Stimulated activated CD8-positive, alpha-beta memory T cell treated with anti-CD3 and anti-CD28 coated beads, Interleukin-15, amount 100 ng/mL, for 24 hours (primary cell): ENCODE measurements at regions not wholly inside any gene's neighbourhood (a gene's known extent, or its start where the extent isn't known, plus 50 kb on each side); places are given as distances from the start of the nearest gene placed in this dataset.

Source experiments
- DNase-seq: peaks from one replicate; pipeline ENCODE4 v3.0.0-alpha.2; 2020; ENCODE audit warnings: low read depth

GRCh38 chr13:72453161-72453560 is 274.3 kb downstream of the MZT1 start:
- no peak for DNase-seq

- no peak for DNase-seq
Observed at GRCh38 chr13:72448082-72448481, 279.3 kb downstream of the MZT1 start.

GRCh38 chr13:72444999-72445398 is 282.4 kb downstream of the MZT1 start:
- DNase-seq, result no peak

- no peak for DNase-seq
Observed at GRCh38 chr13:72437458-72437857, 290.0 kb downstream of the MZT1 start.

GRCh38 chr13:72435251-72435650 is 292.2 kb downstream of the MZT1 start:
- no peak for DNase-seq

- no peak for DNase-seq
Observed at GRCh38 chr13:72431981-72432682, 295.3 kb downstream of the MZT1 start.

GRCh38 chr13:72430923-72431322 is 296.5 kb downstream of the MZT1 start:
- DNase-seq, result no peak

- DNase-seq, result no peak
Observed at GRCh38 chr13:72427757-72428528, 299.5 kb downstream of the MZT1 start.

- no peak for DNase-seq
Observed at GRCh38 chr13:72424059-72424458, 303.4 kb downstream of the MZT1 start.

- no peak for DNase-seq
Observed at GRCh38 chr13:72415817-72416216, 311.6 kb downstream of the MZT1 start.

GRCh38 chr13:72412481-72412880 is 314.9 kb downstream of the MZT1 start:
- DNase-seq, result no peak

- DNase-seq, result no peak
Observed at GRCh38 chr13:72405441-72405840, 322.0 kb downstream of the MZT1 start.

- DNase-seq, result no peak
Observed at GRCh38 chr13:72403396-72404010, 323.9 kb downstream of the MZT1 start.

- DNase-seq, result no peak
Observed at GRCh38 chr13:72400856-72401255, 326.6 kb downstream of the MZT1 start.

GRCh38 chr13:72399351-72399750 is 328.1 kb downstream of the MZT1 start:
- DNase-seq, result no peak

- no peak for DNase-seq
Observed at GRCh38 chr13:72397265-72397664, 330.2 kb downstream of the MZT1 start.

- no peak for DNase-seq
Observed at GRCh38 chr13:72390909-72391308, 336.5 kb downstream of the MZT1 start.

GRCh38 chr13:72386138-72386684 is 341.2 kb downstream of the MZT1 start:
- DNase-seq, result no peak

- no peak for DNase-seq
Observed at GRCh38 chr13:72384879-72385278, 342.6 kb downstream of the MZT1 start.

- no peak for DNase-seq
Observed at GRCh38 chr13:72384186-72384823, 343.1 kb downstream of the MZT1 start.

GRCh38 chr13:72383646-72384045 is 343.8 kb downstream of the MZT1 start:
- no peak for DNase-seq

- DNase-seq, result no peak
Observed at GRCh38 chr13:72379581-72379980, 347.8 kb downstream of the MZT1 start.
